NCI-H1105 (cell line): ENCODE measurements at regions not wholly inside any gene's neighbourhood (a gene's known extent, or its start where the extent isn't known, plus 50 kb on each side); places are given as distances from the start of the nearest gene placed in this dataset.

Experiments used
- DNase-seq: peaks from one replicate; lab custom pipeline; 2025; lab: John Stamatoyannopoulos, UW

DNA sequence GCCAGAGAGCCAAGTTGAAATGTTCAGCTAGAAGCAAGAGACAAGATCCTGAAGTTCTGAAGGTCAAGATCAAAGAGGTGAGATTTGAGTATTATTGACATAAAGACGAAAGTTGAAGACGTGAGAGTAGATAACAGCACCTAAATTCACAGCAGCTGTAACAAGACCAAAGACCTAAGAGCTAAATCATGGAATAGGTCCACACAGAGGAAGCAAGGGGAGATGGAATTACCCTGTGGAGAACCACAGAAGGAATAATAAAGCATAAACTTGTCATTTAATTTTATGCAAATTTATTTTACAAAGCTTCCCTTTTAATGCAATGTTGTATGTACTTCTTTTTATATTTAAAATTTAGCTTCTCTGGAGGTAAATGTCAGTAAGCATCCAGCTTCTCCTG lies 523.7 kb downstream of the NR2F1-AS1 start:
- DNase-seq, result no peak

DNA sequence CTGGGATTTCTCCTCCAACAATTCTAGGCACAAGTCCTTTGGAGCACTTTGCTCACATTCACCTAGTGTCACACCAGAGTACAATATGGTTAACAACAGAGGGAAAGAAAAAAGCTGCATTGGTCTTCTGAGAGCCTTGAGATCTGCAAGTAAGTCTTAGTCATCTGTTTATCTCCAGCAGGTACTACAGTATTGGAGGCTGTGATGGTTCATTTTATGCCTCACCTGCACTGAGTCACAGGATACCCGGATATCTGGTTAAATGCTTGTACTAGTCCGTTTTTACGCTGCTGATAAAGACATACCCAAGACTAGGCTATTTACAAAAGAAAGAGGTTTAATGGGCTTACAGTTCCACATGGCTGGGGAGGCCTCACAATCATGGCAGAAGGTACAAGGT lies 525.0 kb downstream of the NR2F1-AS1 start:
- no peak for DNase-seq

DNA sequence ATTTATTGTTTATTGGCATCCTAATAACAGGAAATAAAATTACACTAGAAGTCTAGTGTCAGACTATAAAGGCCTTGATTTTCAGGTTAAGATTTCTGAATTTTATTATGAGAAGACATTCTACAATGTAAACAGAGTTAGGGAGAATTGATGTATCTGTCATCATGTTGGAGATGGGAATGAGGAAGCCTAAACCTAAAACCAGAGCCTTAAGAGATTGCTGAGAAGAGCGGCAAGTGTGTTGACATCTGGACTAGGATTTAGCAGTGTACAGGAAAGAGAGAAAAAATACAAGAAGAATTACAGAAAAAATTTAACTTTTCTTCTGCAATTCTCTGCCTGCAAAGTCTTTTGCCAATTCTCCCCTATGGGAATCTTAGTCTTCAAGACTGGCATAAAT lies 525.5 kb downstream of the NR2F1-AS1 start:
- DNase-seq, result no peak

DNA sequence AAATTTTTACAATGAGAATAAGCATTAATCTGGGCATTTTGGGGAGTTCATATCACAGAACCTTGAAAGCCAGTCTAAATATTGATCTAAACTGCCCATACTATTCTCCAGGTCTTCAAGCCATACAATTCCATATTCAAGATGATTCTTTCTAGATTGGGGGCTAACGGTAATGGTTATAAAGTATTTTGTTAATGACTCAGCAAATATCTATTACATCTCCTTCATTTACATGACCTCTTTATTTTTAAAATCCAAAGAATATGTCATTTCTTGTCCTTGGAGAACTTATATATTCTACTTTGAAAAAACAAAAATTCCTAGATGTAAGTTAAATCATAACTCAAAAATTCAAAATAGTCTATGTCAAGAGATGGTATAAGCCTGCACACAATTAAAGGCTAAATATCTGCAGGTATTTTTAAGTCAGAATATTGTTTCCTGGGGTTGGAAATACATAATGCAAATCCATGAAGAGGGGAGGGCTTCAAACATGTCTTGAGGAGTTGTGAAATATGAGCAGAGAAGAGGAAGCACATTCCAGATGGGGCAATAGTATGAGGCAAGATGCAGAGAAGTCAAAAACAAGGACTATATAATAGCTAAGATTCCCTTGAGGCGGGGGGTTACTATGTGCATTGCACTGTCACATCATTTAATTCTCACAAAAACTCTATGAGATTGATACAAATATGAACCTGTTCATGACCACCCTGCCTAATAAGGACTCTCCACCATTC lies 526.4 kb downstream of the NR2F1-AS1 start:
- DNase-seq, result no peak

DNA sequence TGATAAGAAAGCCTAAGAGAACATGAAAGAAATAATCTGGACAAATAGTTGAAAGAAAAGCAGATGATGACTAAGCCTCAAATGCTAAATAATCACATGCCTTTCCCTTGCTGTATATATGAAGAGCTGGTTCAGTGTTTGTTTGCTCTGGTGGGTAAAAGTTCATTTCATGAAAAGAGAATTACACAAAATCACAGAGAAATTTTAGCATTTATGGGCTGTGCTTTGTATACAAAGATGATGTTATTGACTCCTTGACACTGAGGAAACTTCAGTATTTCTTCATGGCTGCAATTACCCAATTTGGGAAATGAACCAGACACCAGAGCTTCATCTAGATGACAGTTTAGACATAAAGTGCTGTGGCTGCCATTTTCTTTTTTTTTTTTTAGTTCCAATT lies 527.2 kb downstream of the NR2F1-AS1 start:
- no peak for DNase-seq

DNA sequence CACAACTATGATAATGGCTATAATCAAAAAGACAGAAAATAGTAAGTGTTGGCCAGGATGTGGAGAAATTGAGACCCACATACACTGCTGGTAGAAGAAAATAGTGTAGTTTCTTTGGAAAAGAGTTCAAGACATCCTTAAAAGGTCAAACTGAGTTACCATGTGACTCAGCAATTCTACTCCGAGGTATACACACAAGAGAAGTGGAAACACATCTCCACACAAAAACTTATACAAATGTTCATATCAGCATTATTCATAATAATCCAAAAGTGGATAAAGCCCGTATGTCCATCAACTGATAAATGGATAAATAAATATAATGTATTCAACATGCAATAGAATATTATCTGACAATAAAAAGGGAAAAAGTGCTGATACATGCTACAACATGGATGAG lies 532.2 kb downstream of the NR2F1-AS1 start:
- DNase-seq, result no peak

DNA sequence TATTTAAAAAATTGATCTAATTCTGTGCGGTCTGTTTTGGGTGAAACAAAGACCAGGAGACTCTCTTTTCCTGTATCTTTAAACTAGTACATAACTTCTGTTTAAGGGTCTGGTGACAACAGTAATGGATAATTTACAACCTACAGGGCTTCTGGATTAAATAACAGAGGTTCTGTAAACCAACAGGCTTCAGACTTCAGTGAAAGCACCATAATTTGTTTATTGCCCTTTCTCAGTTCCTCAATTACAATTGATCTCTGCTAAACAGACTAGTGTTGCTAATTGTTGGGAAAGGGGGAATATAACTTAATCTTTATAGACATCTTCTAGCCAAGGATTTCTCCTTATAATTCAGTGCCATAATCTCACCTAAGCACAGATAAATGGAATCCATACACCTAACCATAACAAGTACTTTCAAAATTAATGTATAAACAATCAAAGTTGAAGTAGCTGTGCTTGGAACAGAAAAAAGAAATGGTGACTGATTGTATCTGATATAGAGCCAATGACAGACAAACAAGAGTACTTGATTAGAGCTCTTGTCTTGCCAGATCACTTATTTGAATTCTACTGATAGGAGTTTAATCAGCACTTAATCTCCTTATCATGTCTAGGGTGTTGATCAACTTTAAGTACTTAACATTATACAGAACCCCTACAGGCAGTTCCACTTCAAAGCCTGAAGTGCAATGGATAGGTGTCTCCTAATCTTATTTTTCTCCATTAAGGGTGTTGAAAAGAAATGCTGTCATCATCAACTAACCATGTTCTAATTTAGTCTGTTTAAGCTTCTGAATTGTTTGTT lies 536.0 kb downstream of the NR2F1-AS1 start:
- DNase-seq, result no peak

DNA sequence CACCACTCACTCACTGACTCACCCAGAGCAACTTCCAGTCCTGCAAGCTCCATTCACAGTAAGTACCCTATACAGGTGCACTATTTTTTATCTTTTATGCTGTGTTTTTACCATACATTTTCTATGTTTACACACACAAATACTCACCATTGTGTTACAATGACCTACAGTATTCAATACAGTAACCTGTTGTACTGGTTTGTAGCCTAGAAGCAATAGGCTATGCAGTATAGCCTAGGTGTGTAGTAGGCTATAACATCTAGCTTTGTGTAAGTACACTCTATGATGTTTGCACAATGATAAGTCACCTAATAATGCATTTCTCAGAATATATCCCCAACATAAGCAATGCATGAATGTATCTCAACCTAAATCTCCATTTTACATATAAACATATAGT lies 541.1 kb downstream of the NR2F1-AS1 start:
- DNase-seq, result no peak

DNA sequence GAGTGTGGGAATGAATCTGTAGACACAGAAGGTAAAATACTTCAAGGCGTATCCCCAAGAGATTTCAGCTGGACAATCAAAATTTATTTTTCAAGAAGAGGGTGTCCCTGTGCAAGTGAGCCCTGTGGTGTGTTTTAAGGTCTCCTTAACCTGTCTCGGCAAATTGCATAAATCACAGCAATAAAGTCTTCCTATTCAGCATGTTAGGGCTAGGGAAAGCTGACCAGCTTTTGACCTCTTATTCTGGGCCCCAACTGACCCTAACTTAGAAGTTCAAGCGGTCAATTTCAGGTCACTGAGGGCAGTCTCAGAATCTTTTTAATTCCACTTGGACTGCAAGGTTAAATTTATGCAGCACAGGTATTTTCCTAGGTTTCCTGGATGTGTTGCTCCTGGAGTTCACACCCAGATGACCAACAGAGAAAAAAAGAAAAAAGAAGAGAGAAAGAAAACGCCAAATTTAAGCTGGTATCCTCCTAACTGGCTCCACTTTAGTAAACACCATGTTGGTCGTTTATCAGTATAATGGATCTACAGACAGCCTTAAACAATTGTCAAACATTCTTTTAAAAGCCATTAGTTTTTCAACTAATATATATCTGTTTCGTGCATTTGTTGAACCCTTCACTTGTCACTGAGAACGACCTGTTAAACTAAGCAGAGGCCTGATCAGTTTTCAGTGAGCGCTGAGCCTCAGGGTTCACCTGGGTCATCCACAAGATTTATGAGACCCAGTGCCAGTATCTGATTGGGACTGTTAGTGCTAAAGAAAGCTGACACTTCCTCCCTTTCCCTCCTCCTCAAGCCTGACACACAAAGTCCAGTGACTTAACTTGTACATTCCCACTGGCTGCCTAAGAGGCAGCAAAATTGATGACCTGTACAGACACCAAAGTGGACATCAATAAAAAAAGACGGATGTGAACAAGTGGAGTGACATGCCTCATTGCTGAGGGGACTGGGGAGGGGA lies 546.1 kb downstream of the NR2F1-AS1 start:
- no peak for DNase-seq

DNA sequence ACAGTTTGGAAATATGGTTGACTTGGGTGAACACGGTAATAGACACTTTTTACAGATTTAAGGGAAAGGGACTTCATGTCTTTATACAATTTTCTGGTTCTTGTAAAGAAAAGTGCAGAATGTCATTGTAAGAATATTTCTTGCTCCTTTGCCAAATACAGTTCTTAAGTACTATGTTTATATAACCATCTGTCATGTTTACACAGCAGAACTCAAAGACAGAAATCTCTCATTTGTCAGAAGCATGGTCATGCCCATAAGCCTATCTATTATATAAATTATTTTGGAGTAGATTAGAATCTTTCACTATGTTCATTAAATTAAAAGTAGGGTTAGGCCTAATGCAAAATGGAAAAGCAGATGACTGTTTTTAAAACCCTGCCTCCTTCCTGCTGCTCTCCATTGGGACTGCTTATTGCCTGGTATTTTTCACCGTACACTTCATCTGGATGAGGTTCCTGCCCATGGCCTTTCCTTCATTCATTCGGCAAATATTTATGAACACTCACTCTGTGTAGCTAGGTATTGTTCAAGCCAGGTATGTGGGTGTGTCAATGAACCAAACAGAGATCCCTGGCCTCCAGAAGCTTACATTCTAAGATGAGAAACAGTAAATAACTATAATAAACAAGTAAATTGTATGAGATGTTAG lies 558.1 kb downstream of the NR2F1-AS1 start:
- no peak for DNase-seq

DNA sequence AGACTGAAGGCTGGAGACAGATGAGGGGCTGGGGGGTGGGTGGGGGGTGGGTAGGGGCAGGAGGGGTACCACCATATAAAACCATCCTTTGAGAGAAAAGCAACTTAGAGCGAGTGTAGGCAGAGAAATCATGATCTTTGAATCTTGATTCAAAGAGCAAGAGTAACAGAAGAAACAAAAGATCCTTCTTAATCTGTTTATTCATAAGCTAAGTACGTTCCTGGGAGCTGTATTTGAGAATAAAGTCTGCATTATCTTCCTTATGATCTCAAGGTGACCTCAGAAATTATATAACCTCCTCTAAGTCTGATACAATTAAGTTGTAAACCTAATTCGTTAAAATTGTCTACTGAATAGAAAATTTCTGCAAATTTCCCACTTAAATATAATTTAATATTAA lies 558.8 kb downstream of the NR2F1-AS1 start:
- no peak for DNase-seq

DNA sequence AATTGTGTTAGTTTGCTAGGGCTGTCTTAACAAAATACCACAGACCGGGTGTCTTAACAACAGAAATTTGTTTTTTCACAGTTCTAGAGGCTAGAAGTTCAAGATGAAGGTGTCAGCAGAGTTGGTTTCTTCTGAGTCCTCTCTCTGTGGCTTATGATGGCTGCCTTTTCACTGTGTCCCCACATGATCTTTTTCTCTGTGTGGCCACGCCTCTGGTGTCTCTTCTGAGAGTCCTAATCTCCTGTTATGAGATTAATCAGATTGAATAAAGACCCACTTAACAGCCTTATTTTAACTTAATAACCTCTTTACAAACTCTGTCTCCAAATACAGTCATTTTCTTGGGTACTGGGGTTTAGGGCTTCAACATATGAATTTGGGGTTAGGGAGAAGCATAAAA lies 561.1 kb downstream of the NR2F1-AS1 start:
- DNase-seq, result no peak

DNA sequence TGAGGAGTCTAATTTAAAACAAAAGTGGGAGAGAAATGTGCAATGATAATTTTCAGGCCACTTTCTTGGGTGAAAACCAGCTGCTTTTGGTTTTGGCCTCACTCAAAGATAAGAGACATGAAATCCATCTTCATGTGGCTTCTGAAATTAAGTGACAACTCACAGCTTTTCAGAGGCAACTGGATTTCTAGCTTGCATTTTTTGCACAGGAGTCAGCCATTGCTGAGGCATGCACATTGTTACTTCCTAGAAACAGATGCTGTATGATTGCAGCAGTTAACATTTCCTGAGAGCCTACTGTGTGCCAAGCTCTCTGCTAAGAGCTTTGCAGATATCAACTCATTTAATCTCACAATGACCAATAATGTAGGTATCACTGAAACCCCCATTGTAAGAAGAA lies 562.6 kb downstream of the NR2F1-AS1 start:
- no peak for DNase-seq

DNA sequence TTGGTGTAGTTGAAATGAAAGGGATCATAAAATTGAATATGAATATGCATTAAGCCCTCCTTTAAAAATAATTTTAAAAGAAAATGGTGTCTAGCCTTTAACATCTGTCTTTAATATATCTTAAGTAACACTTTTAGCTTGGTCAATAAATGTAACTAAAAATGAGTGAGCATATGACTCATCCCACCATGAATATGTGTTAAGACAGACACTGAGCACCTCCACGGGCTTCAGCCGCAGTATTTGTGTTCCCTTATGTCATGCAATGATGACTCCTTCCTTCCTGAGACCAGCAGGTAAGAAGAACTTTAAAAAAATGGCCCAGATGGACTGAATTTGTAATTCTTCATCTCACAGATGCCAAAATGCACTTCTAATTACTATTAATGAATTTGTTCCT lies 563.2 kb downstream of the NR2F1-AS1 start:
- DNase-seq, result no peak

DNA sequence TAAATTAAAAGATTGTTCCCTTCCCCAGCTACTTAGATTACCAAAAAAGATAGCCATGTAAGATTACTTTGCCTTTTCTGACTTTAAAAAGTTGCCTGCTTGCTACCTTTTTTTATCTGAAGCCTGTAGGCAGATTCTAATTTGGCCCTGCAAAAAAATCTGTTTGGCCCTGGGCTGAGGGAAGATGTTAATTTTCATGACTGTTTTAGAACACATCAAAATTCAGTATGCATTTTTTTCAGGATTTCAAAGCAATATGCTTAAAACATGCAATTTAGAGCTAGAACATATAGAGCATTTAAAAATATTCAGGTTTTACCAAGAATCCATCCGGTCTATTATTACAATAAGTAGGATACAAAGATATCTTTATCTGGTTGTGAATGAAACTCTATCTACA lies 563.6 kb downstream of the NR2F1-AS1 start:
- no peak for DNase-seq

DNA sequence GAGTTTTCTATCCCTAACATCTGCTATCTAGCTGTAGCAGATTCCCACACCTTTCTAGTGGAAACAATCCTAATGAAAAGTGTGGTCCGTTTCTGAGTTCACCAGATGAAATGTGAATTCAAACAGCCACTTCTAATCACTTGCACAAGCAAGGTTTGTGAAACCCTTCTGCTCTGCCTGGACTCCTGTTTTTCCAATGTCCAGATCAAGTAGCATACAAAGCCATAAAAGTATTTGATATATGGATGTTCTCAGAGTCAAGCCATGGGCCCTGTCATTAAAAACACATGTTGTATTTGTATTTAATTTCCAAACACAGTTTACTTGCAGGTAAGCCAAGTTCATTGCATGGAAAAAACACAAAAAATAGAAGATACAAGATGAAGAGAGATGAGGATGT lies 570.4 kb downstream of the NR2F1-AS1 start:
- DNase-seq, result no peak

DNA sequence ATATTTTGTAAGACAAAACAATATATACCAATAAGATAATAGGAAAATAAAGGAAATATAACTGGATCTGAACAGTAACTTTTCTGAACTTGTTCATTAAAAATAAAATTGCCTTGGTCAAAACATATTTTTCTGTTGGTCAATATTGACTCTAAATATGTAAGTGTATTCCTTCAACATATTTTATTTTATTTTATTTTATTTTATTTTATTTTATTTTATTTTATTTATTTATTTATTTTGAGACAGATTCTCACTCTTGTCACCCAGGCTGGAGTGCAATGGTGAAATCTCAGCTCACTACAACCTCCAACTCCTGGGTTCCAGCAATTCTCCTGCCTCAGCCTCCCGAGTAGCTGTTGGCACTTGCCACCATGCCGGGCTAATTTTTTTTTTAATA lies 571.0 kb downstream of the NR2F1-AS1 start:
- DNase-seq, result no peak

DNA sequence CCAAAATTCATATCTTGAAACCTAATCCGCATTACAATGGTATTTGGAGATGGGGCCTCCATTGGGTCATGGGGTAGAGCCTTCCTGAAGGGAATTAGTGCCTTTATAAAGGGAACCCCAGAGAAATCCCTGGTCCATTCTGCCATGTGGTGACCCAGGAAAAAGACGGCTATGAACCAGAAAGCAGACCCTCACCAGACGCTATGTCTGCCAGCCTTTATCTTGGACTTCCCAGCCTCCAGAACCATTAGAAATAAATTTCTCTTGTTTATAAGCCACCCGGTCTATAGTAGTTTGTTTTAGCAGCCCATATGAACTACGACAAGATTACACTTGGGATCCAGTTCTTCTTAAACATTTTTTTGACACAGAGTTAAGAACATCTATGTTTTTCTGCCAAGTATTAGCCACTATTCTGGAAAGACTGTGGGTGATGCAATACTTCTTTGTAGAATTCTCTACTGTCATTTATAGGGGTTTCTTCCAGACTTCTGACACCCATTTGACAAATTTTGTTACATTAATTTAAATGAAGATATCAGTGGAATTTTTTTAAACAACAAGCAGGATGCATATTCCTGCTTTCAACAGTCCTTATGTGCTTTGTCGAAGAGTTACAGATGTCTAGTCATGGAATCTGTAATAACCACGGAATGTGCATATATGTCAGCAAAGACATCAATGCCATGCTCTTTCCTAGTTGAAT lies 572.4 kb downstream of the NR2F1-AS1 start:
- DNase-seq, result no peak

DNA sequence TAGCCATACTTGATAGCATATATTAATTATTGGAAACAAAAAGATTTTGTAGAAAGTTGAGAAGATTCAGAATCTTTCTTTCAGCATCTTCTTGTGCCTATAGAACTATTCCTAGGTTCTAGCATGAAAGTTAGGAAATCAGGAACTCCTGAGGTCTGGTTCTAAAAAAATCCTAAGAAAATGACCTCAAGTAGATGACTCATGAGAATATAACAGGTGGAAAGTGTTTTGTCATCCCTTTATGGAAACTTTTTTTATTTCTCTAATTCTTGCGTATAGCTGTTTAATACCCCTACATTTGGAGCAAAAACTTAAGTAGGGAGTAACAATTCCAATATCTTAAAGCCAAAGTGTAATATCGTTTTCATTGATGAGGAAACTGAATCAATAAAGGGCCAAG lies 574.1 kb downstream of the NR2F1-AS1 start:
- DNase-seq, result no peak

DNA sequence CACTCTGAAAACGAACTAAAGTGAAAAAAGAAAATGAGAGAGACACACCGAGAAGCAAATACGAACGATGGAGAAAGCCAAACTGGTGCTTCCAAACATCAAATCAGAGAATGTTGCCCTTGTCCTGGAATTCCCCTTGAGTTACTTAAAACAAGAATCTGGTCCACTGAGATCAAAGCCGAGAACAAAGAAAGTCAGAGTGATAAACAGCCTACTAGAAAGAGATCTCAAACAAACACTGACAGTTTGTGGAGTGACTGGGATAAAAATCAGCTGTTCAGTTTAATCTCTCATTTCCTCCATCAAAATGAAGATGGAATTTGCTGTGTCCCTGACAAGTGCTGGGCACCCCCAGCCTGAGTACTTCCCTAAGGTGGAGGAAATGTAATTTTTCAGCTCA lies 582.6 kb downstream of the NR2F1-AS1 start:
- DNase-seq, result no peak

DNA sequence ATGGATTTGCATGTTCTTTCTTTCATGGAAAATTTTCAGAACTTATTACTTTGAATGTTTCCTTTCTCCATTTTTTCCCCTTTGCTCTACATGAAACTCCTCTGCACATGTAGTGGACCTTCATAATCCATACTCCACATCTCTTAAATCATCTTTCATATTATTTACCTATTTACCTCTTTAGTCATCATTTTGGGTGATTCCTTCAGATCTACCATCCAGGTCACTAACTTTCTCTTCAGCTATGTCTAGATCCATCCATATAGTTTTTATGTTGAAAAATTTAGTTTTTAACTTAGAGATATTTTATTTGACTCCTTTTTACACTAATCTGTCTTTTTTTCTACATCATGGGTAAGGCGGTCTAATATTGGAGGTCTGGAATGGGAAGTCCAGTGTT lies 586.6 kb downstream of the NR2F1-AS1 start:
- no peak for DNase-seq
